ENCODE measurements at regions not wholly inside any gene's neighbourhood (a gene's known extent, or its start where the extent isn't known, plus 50 kb on each side); places are given as distances from the start of the nearest gene placed in this dataset.

GRCh38 chr15:31260646-31261265, 65.9 kb upstream of the KLF13 start:
- CTCF ChIA-PET, result no interaction called here
- H3K4me3 Mint-ChIP-seq, result no peak overlapping the region
- H3K9me3 Mint-ChIP-seq, result peaks cover 8% of the 10 kb centered on the region
- H3K27me3 Mint-ChIP-seq (ENCODE audit: low read depth), result no peaks in the 10 kb centered on the region
- ATAC-seq (no peak), DNase-seq (ENCODE audit: low spot score) (peak; percentile 1)
- no peaks in the 10 kb centered on the region for H3K36me3 Mint-ChIP-seq
- H3K4me1 Mint-ChIP-seq, result peaks cover 4% of the 10 kb centered on the region; the same call in 1 of the 2 replicates
- POLR2A ChIA-PET, result no interaction called here
- TF ChIP-seq GTF2I (CRISPR knock-in tag; conservative IDR thresholded peaks at IDR 0.05), result no peak
- no peak for TF ChIP-seq IRF1 (CRISPR knock-in tag; IDR thresholded peaks at IDR 0.05)
- no peak for TF ChIP-seq HMGA2 (CRISPR knock-in tag; IDR thresholded peaks at IDR 0.05)
- TF ChIP-seq ZNF121 (CRISPR knock-in tag; IDR thresholded peaks at IDR 0.05), result no peak
- no peak for TF ChIP-seq ZNF396 (CRISPR knock-in tag; IDR thresholded peaks at IDR 0.05; ENCODE audit: borderline replicate concordance)
- no peak for TF ChIP-seq FOXP4 (CRISPR knock-in tag; IDR thresholded peaks at IDR 0.05)
- TF ChIP-seq FOXK1 (CRISPR knock-in tag; IDR thresholded peaks at IDR 0.05), result no peak
- H3K27ac Mint-ChIP-seq, result no peak overlapping the region

DNA sequence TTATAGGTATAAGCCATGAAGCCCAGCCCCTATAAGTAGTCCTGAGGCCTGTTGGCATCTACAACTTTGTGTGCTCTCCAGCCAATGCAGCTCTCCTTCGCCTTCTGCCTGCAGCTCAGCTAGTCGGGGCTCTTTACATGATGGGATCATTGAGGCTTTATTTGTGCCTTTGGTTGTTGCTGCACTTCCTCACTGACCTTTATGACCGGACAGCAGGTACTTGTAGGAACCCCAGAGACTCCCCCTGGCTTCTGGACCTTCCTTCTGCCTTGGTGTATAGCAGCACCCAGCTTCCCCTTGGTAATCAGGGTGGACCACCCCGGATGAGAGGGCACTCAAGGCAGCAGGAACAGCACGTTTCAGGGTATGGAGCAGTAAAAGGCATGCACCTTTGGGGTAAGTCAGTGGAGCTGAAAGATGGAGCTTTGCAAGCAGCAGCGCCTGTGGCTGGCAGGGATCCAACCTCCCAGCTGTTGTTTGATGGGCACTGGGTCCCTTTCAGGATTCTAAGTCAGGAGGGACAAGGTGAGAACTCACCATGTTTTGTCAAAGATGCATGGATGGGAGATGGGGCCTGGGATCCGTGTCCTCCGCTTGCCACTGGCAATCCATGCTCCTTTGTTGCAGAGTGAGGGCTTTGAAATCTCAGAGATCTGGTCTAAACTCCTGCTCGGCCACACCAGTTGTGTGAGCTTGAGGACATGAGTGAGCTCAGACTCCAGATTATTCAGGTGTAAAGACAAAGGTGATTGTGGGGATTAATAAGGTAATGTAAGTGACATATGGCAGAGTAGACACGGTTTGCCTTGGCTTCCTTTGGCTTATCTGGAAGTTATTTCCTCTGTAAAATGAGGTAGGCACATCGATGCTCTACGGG, 65.1 kb upstream of the KLF13 start:
- Mint-ChIP-seq H3K9me3 (peaks cover 8% of the 10 kb centered on the region), H3K27ac (no peak overlapping the region), H3K4me3 (no peak overlapping the region), H3K4me1 (peaks cover 5% of the 10 kb centered on the region; the same call in 1 of the 2 replicates), H3K27me3 (ENCODE audit: low read depth) (no peaks in the 10 kb centered on the region), H3K36me3 (no peaks in the 10 kb centered on the region)
- ChIA-PET CTCF (no interaction called here), POLR2A (no interaction called here)
- DNase-seq (ENCODE audit: low spot score) (peak; percentile 5), ATAC-seq (no peak)
- TF ChIP-seq JUN (CRISPR knock-in tag; IDR thresholded peaks at IDR 0.05) (no peak), NFYB (CRISPR knock-in tag; conservative IDR thresholded peaks at IDR 0.05; ENCODE audit: low read depth) (no peak), TP53 (CRISPR knock-in tag; IDR thresholded peaks at IDR 0.05) (no peak), CREM (CRISPR knock-in tag; IDR thresholded peaks at IDR 0.05) (no peak), ZNF232 (CRISPR knock-in tag; IDR thresholded peaks at IDR 0.05) (no peak), OVOL2 (CRISPR knock-in tag; IDR thresholded peaks at IDR 0.05; ENCODE audit: borderline replicate concordance) (no peak), MAX (CRISPR knock-in tag; IDR thresholded peaks at IDR 0.05) (no peak), NR3C1 (CRISPR knock-in tag; conservative IDR thresholded peaks at IDR 0.05; ENCODE audit: low read depth) (no peak), ATF1 (CRISPR knock-in tag; IDR thresholded peaks at IDR 0.05) (no peak), STAT6 (CRISPR knock-in tag; conservative IDR thresholded peaks at IDR 0.05; ENCODE audit: low read depth) (no peak), ZSCAN18 (CRISPR knock-in tag; IDR thresholded peaks at IDR 0.05) (no peak), TEAD4 (CRISPR knock-in tag; IDR thresholded peaks at IDR 0.05) (no peak), NR1H2 (CRISPR knock-in tag; IDR thresholded peaks at IDR 0.05) (no peak), IRF2 (CRISPR knock-in tag; IDR thresholded peaks at IDR 0.05; ENCODE audit: borderline replicate concordance, low read depth) (no peak), USF1 (CRISPR knock-in tag; IDR thresholded peaks at IDR 0.05) (no peak)
- TF ChIP-seq, protein P1, sequence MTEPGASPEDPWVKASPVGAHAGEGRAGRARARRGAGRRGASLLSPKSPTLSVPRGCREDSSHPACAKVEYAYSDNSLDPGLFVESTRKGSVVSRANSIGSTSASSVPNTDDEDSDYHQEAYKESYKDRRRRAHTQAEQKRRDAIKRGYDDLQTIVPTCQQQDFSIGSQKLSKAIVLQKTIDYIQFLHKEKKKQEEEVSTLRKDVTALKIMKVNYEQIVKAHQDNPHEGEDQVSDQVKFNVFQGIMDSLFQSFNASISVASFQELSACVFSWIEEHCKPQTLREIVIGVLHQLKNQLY (CRISPR knock-in tag; IDR thresholded peaks at IDR 0.05), result no peak
- TF ChIP-seq, protein P2, sequence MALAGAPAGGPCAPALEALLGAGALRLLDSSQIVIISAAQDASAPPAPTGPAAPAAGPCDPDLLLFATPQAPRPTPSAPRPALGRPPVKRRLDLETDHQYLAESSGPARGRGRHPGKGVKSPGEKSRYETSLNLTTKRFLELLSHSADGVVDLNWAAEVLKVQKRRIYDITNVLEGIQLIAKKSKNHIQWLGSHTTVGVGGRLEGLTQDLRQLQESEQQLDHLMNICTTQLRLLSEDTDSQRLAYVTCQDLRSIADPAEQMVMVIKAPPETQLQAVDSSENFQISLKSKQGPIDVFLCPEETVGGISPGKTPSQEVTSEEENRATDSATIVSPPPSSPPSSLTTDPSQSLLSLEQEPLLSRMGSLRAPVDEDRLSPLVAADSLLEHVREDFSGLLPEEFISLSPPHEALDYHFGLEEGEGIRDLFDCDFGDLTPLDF (CRISPR knock-in tag; IDR thresholded peaks at IDR 0.05), result no peak
- TF ChIP-seq, protein P3, sequence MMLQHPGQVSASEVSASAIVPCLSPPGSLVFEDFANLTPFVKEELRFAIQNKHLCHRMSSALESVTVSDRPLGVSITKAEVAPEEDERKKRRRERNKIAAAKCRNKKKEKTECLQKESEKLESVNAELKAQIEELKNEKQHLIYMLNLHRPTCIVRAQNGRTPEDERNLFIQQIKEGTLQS (CRISPR knock-in tag; conservative IDR thresholded peaks at IDR 0.05), result no peak

Measured in WTC11 (cell line).